ENCODE measurements at regions not wholly inside any gene's neighbourhood (a gene's known extent, or its start where the extent isn't known, plus 50 kb on each side); places are given as distances from the start of the nearest gene placed in this dataset.
A peak's percentile ranks its signal among the peaks of the same experiment; 100 is the strongest.

DNA sequence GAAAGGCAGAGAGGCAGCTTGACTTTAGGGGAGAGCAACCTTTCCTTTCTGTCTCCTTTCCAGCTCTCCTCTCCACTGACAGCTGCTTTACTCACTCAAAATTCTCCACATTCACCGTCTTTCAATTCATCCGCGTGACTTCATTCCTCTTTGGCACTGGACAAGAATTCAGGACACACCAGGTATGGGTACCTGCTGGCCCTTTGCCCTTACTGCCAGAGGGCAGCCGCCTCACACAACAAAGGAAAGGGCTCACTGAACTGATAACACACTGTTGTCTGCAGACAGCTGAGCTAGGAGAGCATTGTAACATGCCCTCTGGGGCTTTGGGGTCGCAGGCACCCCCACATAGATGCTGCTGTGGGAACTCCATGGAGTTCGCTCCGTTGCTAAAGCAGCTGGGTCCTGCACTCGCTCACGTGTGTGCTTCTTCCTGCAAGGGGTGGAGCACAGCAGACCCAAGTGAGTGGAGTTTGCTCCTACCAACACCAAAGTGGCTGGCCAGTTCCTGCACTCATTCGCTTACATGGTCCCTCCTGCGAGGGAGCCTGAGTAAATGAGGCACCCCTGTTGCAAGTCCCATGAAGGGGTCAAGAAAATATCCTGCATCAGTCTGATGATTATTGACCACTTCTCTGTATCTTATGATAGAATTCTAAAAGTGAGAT lies 79.0 kb upstream of the SGO1 start (continued):
- TF ChIP-seq, protein P1, sequence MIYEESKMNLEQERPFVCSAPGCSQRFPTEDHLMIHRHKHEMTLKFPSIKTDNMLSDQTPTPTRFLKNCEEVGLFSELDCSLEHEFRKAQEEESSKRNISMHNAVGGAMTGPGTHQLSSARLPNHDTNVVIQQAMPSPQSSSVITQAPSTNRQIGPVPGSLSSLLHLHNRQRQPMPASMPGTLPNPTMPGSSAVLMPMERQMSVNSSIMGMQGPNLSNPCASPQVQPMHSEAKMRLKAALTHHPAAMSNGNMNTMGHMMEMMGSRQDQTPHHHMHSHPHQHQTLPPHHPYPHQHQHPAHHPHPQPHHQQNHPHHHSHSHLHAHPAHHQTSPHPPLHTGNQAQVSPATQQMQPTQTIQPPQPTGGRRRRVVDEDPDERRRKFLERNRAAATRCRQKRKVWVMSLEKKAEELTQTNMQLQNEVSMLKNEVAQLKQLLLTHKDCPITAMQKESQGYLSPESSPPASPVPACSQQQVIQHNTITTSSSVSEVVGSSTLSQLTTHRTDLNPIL (CRISPR knock-in tag; IDR thresholded peaks at IDR 0.05; ENCODE audit: low read depth) = no peak
- TF ChIP-seq, protein P2, sequence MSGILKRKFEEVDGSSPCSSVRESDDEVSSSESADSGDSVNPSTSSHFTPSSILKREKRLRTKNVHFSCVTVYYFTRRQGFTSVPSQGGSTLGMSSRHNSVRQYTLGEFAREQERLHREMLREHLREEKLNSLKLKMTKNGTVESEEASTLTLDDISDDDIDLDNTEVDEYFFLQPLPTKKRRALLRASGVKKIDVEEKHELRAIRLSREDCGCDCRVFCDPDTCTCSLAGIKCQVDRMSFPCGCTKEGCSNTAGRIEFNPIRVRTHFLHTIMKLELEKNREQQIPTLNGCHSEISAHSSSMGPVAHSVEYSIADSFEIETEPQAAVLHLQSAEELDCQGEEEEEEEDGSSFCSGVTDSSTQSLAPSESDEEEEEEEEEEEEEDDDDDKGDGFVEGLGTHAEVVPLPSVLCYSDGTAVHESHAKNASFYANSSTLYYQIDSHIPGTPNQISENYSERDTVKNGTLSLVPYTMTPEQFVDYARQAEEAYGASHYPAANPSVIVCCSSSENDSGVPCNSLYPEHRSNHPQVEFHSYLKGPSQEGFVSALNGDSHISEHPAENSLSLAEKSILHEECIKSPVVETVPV (CRISPR knock-in tag; IDR thresholded peaks at IDR 0.05) = no peak
- TF ChIP-seq CSDC2 (CRISPR knock-in tag; IDR thresholded peaks at IDR 0.05) = no peak

DNA sequence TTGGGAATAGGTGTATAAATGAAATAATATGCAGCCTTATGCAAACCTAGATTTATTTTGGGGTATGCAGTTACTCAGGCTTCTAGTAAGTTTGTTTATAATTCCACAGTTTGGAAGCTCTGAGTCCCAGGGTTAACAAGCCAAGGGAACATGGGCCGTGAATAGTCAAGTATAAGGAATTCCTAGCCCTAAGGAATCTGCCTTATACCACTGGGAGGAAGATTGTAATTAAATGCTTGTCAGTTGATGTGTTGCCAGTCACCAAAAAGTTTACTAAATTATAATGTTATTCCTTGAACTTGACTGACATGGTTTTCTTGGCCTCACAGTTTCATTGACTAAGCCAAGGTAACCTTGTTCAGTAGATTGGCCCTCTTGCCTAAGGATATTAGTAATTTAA lies 72.4 kb upstream of the SGO1 start:
- TF ChIP-seq PPARA (CRISPR knock-in tag; IDR thresholded peaks at IDR 0.05; ENCODE audit: borderline replicate concordance) (no peak), TOX (CRISPR knock-in tag; IDR thresholded peaks at IDR 0.05; ENCODE audit: borderline replicate concordance) (no peak), TCF4 (CRISPR knock-in tag; IDR thresholded peaks at IDR 0.05; ENCODE audit: borderline replicate concordance) (no peak), RARB (CRISPR knock-in tag; IDR thresholded peaks at IDR 0.05) (no peak), GLIS3 (CRISPR knock-in tag; IDR thresholded peaks at IDR 0.05) (no peak), OSR1 (CRISPR knock-in tag; IDR thresholded peaks at IDR 0.05) (no peak), ZNF8 (CRISPR knock-in tag; IDR thresholded peaks at IDR 0.05) (no peak), CSDC2 (CRISPR knock-in tag; IDR thresholded peaks at IDR 0.05) (no peak), SNAI2 (CRISPR knock-in tag; IDR thresholded peaks at IDR 0.05) (no peak), ZNF565 (CRISPR knock-in tag; conservative IDR thresholded peaks at IDR 0.05; ENCODE audit: low read depth) (no peak), ARNTL (CRISPR knock-in tag; IDR thresholded peaks at IDR 0.05; ENCODE audit: borderline replicate concordance, low read depth) (no peak), ESRRG (CRISPR knock-in tag; IDR thresholded peaks at IDR 0.05) (no peak)
- TF ChIP-seq, protein P3, sequence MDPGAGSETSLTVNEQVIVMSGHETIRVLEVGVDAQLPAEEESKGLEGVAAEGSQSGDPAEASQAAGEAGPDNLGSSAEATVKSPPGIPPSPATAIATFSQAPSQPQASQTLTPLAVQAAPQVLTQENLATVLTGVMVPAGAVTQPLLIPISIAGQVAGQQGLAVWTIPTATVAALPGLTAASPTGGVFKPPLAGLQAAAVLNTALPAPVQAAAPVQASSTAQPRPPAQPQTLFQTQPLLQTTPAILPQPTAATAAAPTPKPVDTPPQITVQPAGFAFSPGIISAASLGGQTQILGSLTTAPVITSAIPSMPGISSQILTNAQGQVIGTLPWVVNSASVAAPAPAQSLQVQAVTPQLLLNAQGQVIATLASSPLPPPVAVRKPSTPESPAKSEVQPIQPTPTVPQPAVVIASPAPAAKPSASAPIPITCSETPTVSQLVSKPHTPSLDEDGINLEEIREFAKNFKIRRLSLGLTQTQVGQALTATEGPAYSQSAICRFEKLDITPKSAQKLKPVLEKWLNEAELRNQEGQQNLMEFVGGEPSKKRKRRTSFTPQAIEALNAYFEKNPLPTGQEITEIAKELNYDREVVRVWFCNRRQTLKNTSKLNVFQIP (CRISPR knock-in tag; IDR thresholded peaks at IDR 0.05; ENCODE audit: borderline replicate concordance, low read depth) = no peak
- TF ChIP-seq, protein P4, sequence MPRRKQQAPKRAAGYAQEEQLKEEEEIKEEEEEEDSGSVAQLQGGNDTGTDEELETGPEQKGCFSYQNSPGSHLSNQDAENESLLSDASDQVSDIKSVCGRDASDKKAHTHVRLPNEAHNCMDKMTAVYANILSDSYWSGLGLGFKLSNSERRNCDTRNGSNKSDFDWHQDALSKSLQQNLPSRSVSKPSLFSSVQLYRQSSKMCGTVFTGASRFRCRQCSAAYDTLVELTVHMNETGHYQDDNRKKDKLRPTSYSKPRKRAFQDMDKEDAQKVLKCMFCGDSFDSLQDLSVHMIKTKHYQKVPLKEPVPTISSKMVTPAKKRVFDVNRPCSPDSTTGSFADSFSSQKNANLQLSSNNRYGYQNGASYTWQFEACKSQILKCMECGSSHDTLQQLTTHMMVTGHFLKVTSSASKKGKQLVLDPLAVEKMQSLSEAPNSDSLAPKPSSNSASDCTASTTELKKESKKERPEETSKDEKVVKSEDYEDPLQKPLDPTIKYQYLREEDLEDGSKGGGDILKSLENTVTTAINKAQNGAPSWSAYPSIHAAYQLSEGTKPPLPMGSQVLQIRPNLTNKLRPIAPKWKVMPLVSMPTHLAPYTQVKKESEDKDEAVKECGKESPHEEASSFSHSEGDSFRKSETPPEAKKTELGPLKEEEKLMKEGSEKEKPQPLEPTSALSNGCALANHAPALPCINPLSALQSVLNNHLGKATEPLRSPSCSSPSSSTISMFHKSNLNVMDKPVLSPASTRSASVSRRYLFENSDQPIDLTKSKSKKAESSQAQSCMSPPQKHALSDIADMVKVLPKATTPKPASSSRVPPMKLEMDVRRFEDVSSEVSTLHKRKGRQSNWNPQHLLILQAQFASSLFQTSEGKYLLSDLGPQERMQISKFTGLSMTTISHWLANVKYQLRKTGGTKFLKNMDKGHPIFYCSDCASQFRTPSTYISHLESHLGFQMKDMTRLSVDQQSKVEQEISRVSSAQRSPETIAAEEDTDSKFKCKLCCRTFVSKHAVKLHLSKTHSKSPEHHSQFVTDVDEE (CRISPR knock-in tag; IDR thresholded peaks at IDR 0.05) = no peak
- TF ChIP-seq, protein P1 (CRISPR knock-in tag; IDR thresholded peaks at IDR 0.05; ENCODE audit: low read depth) = no peak
- ATAC-seq = no peak

DNA sequence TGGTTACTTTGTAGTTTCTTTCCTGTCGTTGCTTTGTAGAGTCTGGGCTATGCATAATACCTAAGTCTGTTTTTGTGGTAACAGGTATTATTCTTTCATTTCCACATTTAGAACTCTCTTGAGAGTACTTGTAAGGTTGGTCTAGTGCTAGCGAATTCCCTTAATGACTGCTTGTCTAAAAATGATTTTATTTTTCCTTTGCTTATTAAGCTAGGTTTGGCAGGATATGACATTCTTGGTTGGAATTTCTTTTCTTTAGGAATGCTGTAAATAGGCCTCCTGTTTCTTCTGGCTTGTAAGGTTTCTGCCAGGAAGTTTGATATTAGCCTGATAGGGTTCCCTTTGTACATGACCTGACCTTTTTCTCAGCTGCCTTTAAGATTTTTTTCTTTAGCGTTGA lies 70.1 kb upstream of the SGO1 start:
- ATAC-seq = no peak
- peak; percentile 52; the same call in 1 of the 2 replicates for TF ChIP-seq ISL1 (CRISPR knock-in tag; IDR thresholded peaks at IDR 0.05)
- TF ChIP-seq ZNF8 (CRISPR knock-in tag; IDR thresholded peaks at IDR 0.05) = no peak
- no peak for TF ChIP-seq ZNF565 (CRISPR knock-in tag; conservative IDR thresholded peaks at IDR 0.05; ENCODE audit: low read depth)
- no peak for TF ChIP-seq ZC3H10 (CRISPR knock-in tag; IDR thresholded peaks at IDR 0.05)
- TF ChIP-seq, protein P5, sequence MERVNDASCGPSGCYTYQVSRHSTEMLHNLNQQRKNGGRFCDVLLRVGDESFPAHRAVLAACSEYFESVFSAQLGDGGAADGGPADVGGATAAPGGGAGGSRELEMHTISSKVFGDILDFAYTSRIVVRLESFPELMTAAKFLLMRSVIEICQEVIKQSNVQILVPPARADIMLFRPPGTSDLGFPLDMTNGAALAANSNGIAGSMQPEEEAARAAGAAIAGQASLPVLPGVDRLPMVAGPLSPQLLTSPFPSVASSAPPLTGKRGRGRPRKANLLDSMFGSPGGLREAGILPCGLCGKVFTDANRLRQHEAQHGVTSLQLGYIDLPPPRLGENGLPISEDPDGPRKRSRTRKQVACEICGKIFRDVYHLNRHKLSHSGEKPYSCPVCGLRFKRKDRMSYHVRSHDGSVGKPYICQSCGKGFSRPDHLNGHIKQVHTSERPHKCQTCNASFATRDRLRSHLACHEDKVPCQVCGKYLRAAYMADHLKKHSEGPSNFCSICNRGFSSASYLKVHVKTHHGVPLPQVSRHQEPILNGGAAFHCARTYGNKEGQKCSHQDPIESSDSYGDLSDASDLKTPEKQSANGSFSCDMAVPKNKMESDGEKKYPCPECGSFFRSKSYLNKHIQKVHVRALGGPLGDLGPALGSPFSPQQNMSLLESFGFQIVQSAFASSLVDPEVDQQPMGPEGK (CRISPR knock-in tag; IDR thresholded peaks at IDR 0.05; ENCODE audit: borderline replicate concordance) = no peak

All from SK-N-SH treated with all-trans-retinoic acid at 6 μM for 48 hours (cell line).